Parathyroid adenoma (tissue), 2 donors: ENCODE measurements at regions not wholly inside any gene's neighbourhood (a gene's known extent, or its start where the extent isn't known, plus 50 kb on each side); places are given as distances from the start of the nearest gene placed in this dataset.
"Not testable (repeated sequence)": the region's sequence is repeated elsewhere in the genome, so short reads cannot be mapped to it uniquely, and the experiment has no call there.

ENCODE experiments used
- H2AFZ ChIP-seq: fragments of 300-600 bp; sonication (generic); one replicate; pipeline ENCODE4 v1.7.0; 2017; ENCODE audit warnings: antibody characterized with exemption, mild to moderate bottlenecking
- H3K27ac ChIP-seq: fragments of 300-600 bp; sonication (generic); one replicate; pipeline ENCODE4 v1.7.0; 2017
- H3K27me3 ChIP-seq: fragments of 300-600 bp; sonication (generic); one replicate; pipeline ENCODE4 v1.7.0; 2017; ENCODE audit warnings: low read length; ENCODE audit not compliant: control insufficient read depth, insufficient read depth
- H3K36me3 ChIP-seq: fragments of 300-600 bp; sonication (generic); one replicate; pipeline ENCODE4 v1.7.0; 2017; ENCODE audit warnings: low read length; ENCODE audit not compliant: control insufficient read depth, insufficient read depth
- H3K4me1 ChIP-seq: fragments of 300-600 bp; sonication (generic); one replicate; pipeline ENCODE4 v1.7.0; 2017; ENCODE audit warnings: control low read depth
- H3K4me2 ChIP-seq: fragments of 300-600 bp; sonication (generic); one replicate; pipeline ENCODE4 v1.7.0; 2017; ENCODE audit warnings: low read length
- H3K4me3 ChIP-seq: fragments of 300-600 bp; sonication (generic); one replicate; pipeline ENCODE4 v1.7.0; 2017; ENCODE audit warnings: low read depth, low read length
- H3K79me2 ChIP-seq: fragments of 300-600 bp; sonication (generic); one replicate; pipeline ENCODE4 v1.7.0; 2017; ENCODE audit warnings: control low read depth
- H3K9ac ChIP-seq: fragments of 300-600 bp; sonication (generic); one replicate; pipeline ENCODE4 v1.7.0; 2017; ENCODE audit warnings: mild to moderate bottlenecking
- H3K9me3 ChIP-seq: fragments of 300-600 bp; sonication (generic); one replicate; pipeline ENCODE4 v1.7.0; 2017; ENCODE audit warnings: low read length; ENCODE audit not compliant: control insufficient read depth
- CTCF ChIP-seq: fragments of 300-600 bp; sonication (generic); IDR thresholded peaks from one replicate; pipeline ENCODE4 v1.7.0; 2017; ENCODE audit warnings: antibody characterized with exemption, mild to moderate bottlenecking
- donor health status: primary hyperparathyroidism.

GRCh38 chr4:27789773-27790172 lies 929.1 kb downstream of the STIM2 start:
- Histone ChIP-seq H3K36me3 (no peaks in the 10 kb centered on the region), H2AFZ (no peak overlapping the region), H3K9ac (no peak overlapping the region), H3K79me2 (no peaks in the 10 kb centered on the region), H3K9me3 (no peaks in the 10 kb centered on the region), H3K27ac (no peak overlapping the region), H3K4me2 (no peak overlapping the region), H3K4me3 (no peak overlapping the region), H3K4me1 (no peaks in the 10 kb centered on the region), H3K27me3 (no peaks in the 10 kb centered on the region)
- TF ChIP-seq CTCF: no peak

GRCh38 chr4:27790911-27791310 lies 930.3 kb downstream of the STIM2 start:
- no peak overlapping the region for H3K4me3 ChIP-seq

GRCh38 chr4:27791640-27792039 lies 931.0 kb downstream of the STIM2 start:
- TF ChIP-seq CTCF: no peak
- Histone ChIP-seq H3K27me3 (no peaks in the 10 kb centered on the region), H3K9ac (no peak overlapping the region), H2AFZ (no peak overlapping the region), H3K36me3 (no peaks in the 10 kb centered on the region), H3K27ac (no peak overlapping the region), H3K4me2 (no peak overlapping the region), H3K79me2 (no peaks in the 10 kb centered on the region), H3K9me3 (no peaks in the 10 kb centered on the region), H3K4me3 (no peak overlapping the region), H3K4me1 (no peaks in the 10 kb centered on the region)

More at GRCh38 chr4:27790911-27791310, 930.3 kb downstream of the STIM2 start:
- no peaks in the 10 kb centered on the region for H3K4me1 ChIP-seq
- no peaks in the 10 kb centered on the region for H3K36me3 ChIP-seq
- H3K4me2 ChIP-seq: no peak overlapping the region
- H3K27ac ChIP-seq: no peak overlapping the region
- H2AFZ ChIP-seq: no peak overlapping the region
- H3K9ac ChIP-seq: no peak overlapping the region
- H3K9me3 ChIP-seq: no peaks in the 10 kb centered on the region
- H3K27me3 ChIP-seq: no peaks in the 10 kb centered on the region
- TF ChIP-seq CTCF: no peak
- no peaks in the 10 kb centered on the region for H3K79me2 ChIP-seq

GRCh38 chr4:27807207-27807606 lies 946.6 kb downstream of the STIM2 start:
- Histone ChIP-seq H3K27ac (no peak overlapping the region), H3K27me3 (no peaks in the 10 kb centered on the region), H3K4me2 (no peak overlapping the region), H3K9ac (no peak overlapping the region), H3K79me2 (no peaks in the 10 kb centered on the region), H3K4me1 (no peaks in the 10 kb centered on the region), H3K9me3 (no peaks in the 10 kb centered on the region), H2AFZ (no peak overlapping the region), H3K36me3 (no peaks in the 10 kb centered on the region), H3K4me3 (no peak overlapping the region)
- TF ChIP-seq CTCF: no peak

- H3K4me3 ChIP-seq: no peak overlapping the region
- H3K79me2 ChIP-seq: no peaks in the 10 kb centered on the region
- TF ChIP-seq CTCF: no peak
- no peaks in the 10 kb centered on the region for H3K9me3 ChIP-seq
- H3K4me1 ChIP-seq: no peaks in the 10 kb centered on the region
- H3K36me3 ChIP-seq: no peaks in the 10 kb centered on the region
- H3K27me3 ChIP-seq: no peaks in the 10 kb centered on the region
- no peak overlapping the region for H2AFZ ChIP-seq
- no peak overlapping the region for H3K4me2 ChIP-seq
- no peak overlapping the region for H3K9ac ChIP-seq
- no peak overlapping the region for H3K27ac ChIP-seq
Measured at GRCh38 chr4:27811948-27812347, 951.3 kb downstream of the STIM2 start.

- not testable (repeated sequence) for H2AFZ ChIP-seq, H3K4me2 ChIP-seq, H3K4me1 ChIP-seq, H3K27ac ChIP-seq, H3K79me2 ChIP-seq, H3K9ac ChIP-seq, H3K4me3 ChIP-seq, H3K9me3 ChIP-seq, H3K27me3 ChIP-seq, H3K36me3 ChIP-seq
Measured at GRCh38 chr4:27813226-27813625, 952.6 kb downstream of the STIM2 start.

GRCh38 chr4:27813699-27814425 lies 953.2 kb downstream of the STIM2 start:
- H3K79me2 ChIP-seq, H3K36me3 ChIP-seq, H3K4me2 ChIP-seq, H3K27ac ChIP-seq, H3K4me1 ChIP-seq, H2AFZ ChIP-seq, H3K9me3 ChIP-seq, H3K9ac ChIP-seq, H3K4me3 ChIP-seq, H3K27me3 ChIP-seq: not testable (repeated sequence)
